B cell (primary cell): ENCODE measurements at regions not wholly inside any gene's neighbourhood (a gene's known extent, or its start where the extent isn't known, plus 50 kb on each side); places are given as distances from the start of the nearest gene placed in this dataset.

Experiments used
- ATAC-seq: fragments of 200-7000 bp; cut with Tn5 transposase; one replicate; pipeline ENCODE4 v1.10.0; 2021; ENCODE audit warnings: low read depth, mild to moderate bottlenecking, moderate number of reproducible peaks, moderate library complexity
- CTCF ChIA-PET: fragments of 350-600 bp; sonication (Branson Sonifier 250); formaldehyde crosslinking; loops from one replicate; lab custom pipeline; 2021; ENCODE audit warnings: antibody characterized with exemption, inconsistent platforms; lab: Charles Lee
- POLR2A ChIA-PET: fragments of 350-600 bp; sonication (Branson Sonifier 250); formaldehyde crosslinking; loops from one replicate; lab custom pipeline; 2021; ENCODE audit warnings: antibody characterized with exemption; lab: Charles Lee
- DNase-seq: peaks from one replicate; pipeline ENCODE4 v3.0.0; 2013
- H2AFZ ChIP-seq: 2 replicates; pipeline ENCODE4 v1.6.1; 2012; ENCODE audit warnings: mild to moderate bottlenecking, low read depth, low read length; ENCODE audit not compliant: insufficient read depth, poor library complexity, severe bottlenecking
- H3K27ac ChIP-seq, 2 donors: 1 replicate in 1 of 2; 2 replicates in 1 of 2; pipeline ENCODE4 v1.5.1; 2012 to 2013; ENCODE audit warnings: low read length in 2 of 2, mild to moderate bottlenecking in 2 of 2, moderate library complexity in 1 of 2
- H3K27me3 ChIP-seq, 4 experiments: fragments of 200-600 bp in 1 of 4; sonication (generic) in 1 of 4; replicated peaks in 1 of 4; 1 replicate in 2 of 4; 2 replicates in 2 of 4; pipeline versions ENCODE4 v1.6.1 to v1.7.0; 2013 to 2016; ENCODE audit warnings: low read length in 3 of 4, mild to moderate bottlenecking in 2 of 4, mixed read lengths in 1 of 4, moderate library complexity in 1 of 4; ENCODE audit not compliant: insufficient read depth in 4 of 4, control insufficient read depth in 3 of 4; ENCODE audit errors: control extremely low read depth in 1 of 4
- H3K36me3 ChIP-seq, 2 experiments: replicated peaks in 1 of 2; 1 replicate in 1 of 2; 2 replicates in 1 of 2; pipeline versions ENCODE4 v1.6.1 to v1.7.1; 2013; ENCODE audit warnings: low read length in 1 of 2; ENCODE audit not compliant: insufficient read depth in 2 of 2, control insufficient read depth in 1 of 2; ENCODE audit errors: control extremely low read depth in 1 of 2, extremely low read depth in 1 of 2
- H3K4me1 ChIP-seq, 2 donors: fragments of 200-600 bp in 1 of 2; sonication (generic) in 1 of 2; 1 replicate in 1 of 2; 2 replicates in 1 of 2; pipeline versions ENCODE4 v1.5.1 to v1.6.1; 2013 to 2017; ENCODE audit warnings: low read length in 2 of 2; ENCODE audit not compliant: control insufficient read depth in 2 of 2, insufficient read depth in 2 of 2
- H3K4me2 ChIP-seq: replicated peaks from 2 replicates; pipeline ENCODE3; 2012; ENCODE audit warnings: mild to moderate bottlenecking, low read depth, low read length; ENCODE audit not compliant: poor library complexity, severe bottlenecking
- H3K4me3 ChIP-seq, 5 experiments: fragments of 200-600 bp in 1 of 5; sonication (generic) in 1 of 5; 1 replicate in 3 of 5; 2 replicates in 2 of 5; pipeline versions ENCODE4 v1.5.1 to v1.7.0; 2011 to 2016; ENCODE audit warnings: low read length in 4 of 5, mild to moderate bottlenecking in 4 of 5, low read depth in 2 of 5, control low read depth in 1 of 5, moderate library complexity in 1 of 5; ENCODE audit not compliant: insufficient read depth in 1 of 5; ENCODE audit errors: control extremely low read depth in 1 of 5, extremely low read depth in 1 of 5
- H3K79me2 ChIP-seq: fragments of 200-600 bp; sonication (generic); one replicate; pipeline ENCODE4 v1.6.0; 2016; ENCODE audit warnings: low read length; ENCODE audit not compliant: control insufficient read depth, insufficient read depth
- H3K9ac ChIP-seq: fragments of 200-600 bp; sonication (generic); 2 replicates; pipeline ENCODE4 v1.6.1; 2017; ENCODE audit warnings: mild to moderate bottlenecking, low read length, moderate library complexity
- H3K9me3 ChIP-seq, 3 donors: one replicate each; pipeline versions ENCODE4 v1.6.1 to v1.7.1; 2013; ENCODE audit warnings: low read length in 2 of 3; ENCODE audit not compliant: control insufficient read depth in 2 of 3, insufficient read depth in 1 of 3; ENCODE audit errors: control extremely low read depth in 1 of 3
- H4K20me1 ChIP-seq: 2 replicates; pipeline ENCODE4 v1.6.0; 2012; ENCODE audit warnings: mild to moderate bottlenecking, low read length; ENCODE audit not compliant: insufficient read depth, control insufficient read depth, poor library complexity, severe bottlenecking
- H3K27ac Mint-ChIP-seq: one replicate; pipeline ENCODE4 v1.8.0; 2021; ENCODE audit warnings: mixed read lengths
- H3K27me3 Mint-ChIP-seq: one replicate; pipeline ENCODE4 v1.8.0; 2021; ENCODE audit warnings: mixed read lengths
- H3K4me1 Mint-ChIP-seq: one replicate; pipeline ENCODE4 v1.8.0; 2021; ENCODE audit warnings: mixed read lengths
- H3K4me3 Mint-ChIP-seq: one replicate; pipeline ENCODE4 v1.8.0; 2021; ENCODE audit warnings: mixed read lengths
- H3K9me3 Mint-ChIP-seq: one replicate; pipeline ENCODE4 v1.8.0; 2022; ENCODE audit warnings: mixed read lengths; ENCODE audit not compliant: insufficient read depth
- CTCF ChIP-seq: fragments of 200-600 bp; IDR thresholded peaks from one replicate; pipeline ENCODE4 v1.8.0; 2022; ENCODE audit warnings: antibody characterized with exemption, mild to moderate bottlenecking
- EZH2 ChIP-seq: IDR thresholded peaks from 2 replicates; pipeline ENCODE4 v1.6.1; 2012; ENCODE audit warnings: borderline replicate concordance, low read depth, mild to moderate bottlenecking, moderate library complexity, low read length; ENCODE audit not compliant: insufficient read depth, poor library complexity, severe bottlenecking
- WGBS: methylation state at CpG from one replicate; pipeline ENCODE4 v1.1.5; 2013; ENCODE audit warnings: missing lambda C conversion rate; ENCODE audit not compliant: insufficient coverage; 5-methylcytosine and 5-hydroxymethylcytosine counted together
- intact Hi-C: fragments of 100-400 bp; cut with micrococcal nuclease; formaldehyde crosslinking; loops from one replicate; pipeline ENCODE4 v1.10.0; 2022

GRCh38 chr10:129098517-129098916 lies 368.5 kb upstream of the MGMT start:
- TF ChIP-seq CTCF (no peak), EZH2 (no peak)
- H3K9me3 Mint-ChIP-seq, result no peaks in the 10 kb centered on the region

GRCh38 chr10:129099486-129099885 lies 367.6 kb upstream of the MGMT start:
- ChIA-PET POLR2A (no interaction called here), CTCF (no interaction called here)
- H2AFZ ChIP-seq, result no peak overlapping the region

More at GRCh38 chr10:129098517-129098916, 368.5 kb upstream of the MGMT start:
- no peaks in the 10 kb centered on the region for H3K4me1 Mint-ChIP-seq
- ATAC-seq (no peak), DNase-seq (no peak)
- H3K4me3 Mint-ChIP-seq, result no peak overlapping the region
- Histone ChIP-seq H3K27me3 (no peaks in the 10 kb centered on the region), H2AFZ (no peak overlapping the region), H3K36me3 (no peaks in the 10 kb centered on the region), H4K20me1 (no peaks in the 10 kb centered on the region), H3K9ac (no peak overlapping the region), H3K27ac (no peak overlapping the region), H3K4me1 (no peaks in the 10 kb centered on the region), H3K9me3 (no peaks in the 10 kb centered on the region), H3K4me2 (no peak overlapping the region), H3K79me2 (no peaks in the 10 kb centered on the region), H3K4me3 (no peak overlapping the region)
- no peaks in the 10 kb centered on the region for H3K27me3 Mint-ChIP-seq
- intact Hi-C loops, result no loop called here
- H3K27ac Mint-ChIP-seq, result no peak overlapping the region
- WGBS, result 98% methylated on average over 5 of the region's 5 CpGs
- CTCF ChIA-PET, result no interaction called here
- POLR2A ChIA-PET, result no interaction called here

More at GRCh38 chr10:129099486-129099885, 367.6 kb upstream of the MGMT start:
- Mint-ChIP-seq H3K4me3 (no peak overlapping the region), H3K27ac (no peak overlapping the region), H3K4me1 (no peaks in the 10 kb centered on the region), H3K9me3 (no peaks in the 10 kb centered on the region), H3K27me3 (no peaks in the 10 kb centered on the region)
- H3K27ac ChIP-seq, result no peak overlapping the region
- H3K9me3 ChIP-seq, result peaks cover 0 to 3% (median 0%) of the 10 kb centered on the region in 3 donors
- TF ChIP-seq CTCF (no peak), EZH2 (no peak)
- DNase-seq (no peak), ATAC-seq (no peak)
- H3K36me3 ChIP-seq, result no peaks in the 10 kb centered on the region
- H3K79me2 ChIP-seq, result no peaks in the 10 kb centered on the region
- no peak overlapping the region for H3K9ac ChIP-seq
- no peaks in the 10 kb centered on the region for H4K20me1 ChIP-seq
- H3K4me1 ChIP-seq, result no peaks in the 10 kb centered on the region
- no peaks in the 10 kb centered on the region for H3K27me3 ChIP-seq
- WGBS, result 100% methylated on average over 1 of the region's 5 CpGs
- no peak overlapping the region for H3K4me3 ChIP-seq
- intact Hi-C loops, result no loop called here
- no peak overlapping the region for H3K4me2 ChIP-seq
